Mesenchymal stem cell (in vitro differentiated cells and primary cell): ENCODE measurements at regions not wholly inside any gene's neighbourhood (a gene's known extent, or its start where the extent isn't known, plus 50 kb on each side); places are given as distances from the start of the nearest gene placed in this dataset.

Experiments used
- DNase-seq: peaks from one replicate; pipeline ENCODE4 v3.0.0-alpha.2; 2013
- H2AFZ ChIP-seq: one replicate; pipeline ENCODE4 v1.6.1; 2013; ENCODE audit warnings: low read depth, mild to moderate bottlenecking, control low read depth, inconsistent platforms, low read length, moderate library complexity
- H2AK5ac ChIP-seq: 2 replicates; pipeline ENCODE4 v1.6.1; 2013; ENCODE audit warnings: low read length, moderate library complexity, mild to moderate bottlenecking, inconsistent platforms; ENCODE audit not compliant: severe bottlenecking
- H2BK120ac ChIP-seq: one replicate; pipeline ENCODE4 v1.6.1; 2013; ENCODE audit warnings: low read depth, mild to moderate bottlenecking, inconsistent platforms, low read length, moderate library complexity
- H2BK12ac ChIP-seq, 2 experiments: one replicate each; pipeline ENCODE4 v1.6.1; 2013; ENCODE audit warnings: inconsistent platforms in 2 of 2, low read length in 2 of 2, mild to moderate bottlenecking in 2 of 2, moderate library complexity in 2 of 2, control low read depth in 1 of 2
- H2BK15ac ChIP-seq: one replicate; pipeline ENCODE4 v1.6.1; 2013; ENCODE audit warnings: mild to moderate bottlenecking, low read depth, inconsistent platforms; ENCODE audit not compliant: poor library complexity, severe bottlenecking
- H2BK5ac ChIP-seq: 2 replicates; pipeline ENCODE4 v1.6.1; 2013; ENCODE audit warnings: low read depth, mild to moderate bottlenecking, low read length, control low read depth, inconsistent platforms; ENCODE audit not compliant: poor library complexity, severe bottlenecking
- H3K14ac ChIP-seq, 2 experiments: one replicate each; pipeline ENCODE4 v1.6.1; 2013; ENCODE audit warnings: inconsistent platforms in 2 of 2, low read length in 2 of 2, control low read depth in 1 of 2, mild to moderate bottlenecking in 1 of 2, moderate library complexity in 1 of 2
- H3K18ac ChIP-seq, 2 experiments: one replicate each; pipeline ENCODE4 v1.6.1; 2013; ENCODE audit warnings: inconsistent platforms in 2 of 2, low read length in 2 of 2, control low read depth in 1 of 2, low read depth in 1 of 2, mild to moderate bottlenecking in 1 of 2
- H3K23ac ChIP-seq, 2 experiments: one replicate each; pipeline ENCODE4 v1.6.1; 2013; ENCODE audit warnings: inconsistent platforms in 2 of 2, low read length in 2 of 2, mild to moderate bottlenecking in 2 of 2, moderate library complexity in 2 of 2, control low read depth in 1 of 2
- H3K27ac ChIP-seq: 2 replicates; pipeline ENCODE4 v1.5.1; 2013; ENCODE audit warnings: mild to moderate bottlenecking, moderate library complexity, low read length, control low read depth, inconsistent platforms; ENCODE audit not compliant: poor library complexity, severe bottlenecking
- H3K27me3 ChIP-seq, 2 experiments: 2 replicates each; pipeline versions ENCODE4 v1.6.1 to v1.7.0; 2013; ENCODE audit warnings: low read length in 2 of 2, mild to moderate bottlenecking in 2 of 2, moderate library complexity in 2 of 2, control low read depth in 1 of 2, inconsistent platforms in 1 of 2; ENCODE audit not compliant: control insufficient read depth in 1 of 2, insufficient read depth in 1 of 2
- H3K36me3 ChIP-seq, 2 experiments: 2 replicates each; pipeline versions ENCODE4 v1.6.1 to v1.7.0; 2013; ENCODE audit warnings: low read length in 2 of 2, control low read depth in 1 of 2, inconsistent platforms in 1 of 2, low read depth in 1 of 2, mild to moderate bottlenecking in 1 of 2; ENCODE audit not compliant: insufficient read depth in 2 of 2, control insufficient read depth in 1 of 2
- H3K4ac ChIP-seq, 2 experiments: one replicate each; pipeline ENCODE4 v1.6.1; 2013; ENCODE audit warnings: inconsistent platforms in 2 of 2, low read length in 2 of 2, mild to moderate bottlenecking in 2 of 2, moderate library complexity in 2 of 2, control low read depth in 1 of 2, low read depth in 1 of 2
- H3K4me1 ChIP-seq: 2 replicates; pipeline ENCODE4 v1.6.1; 2013; ENCODE audit warnings: low read depth, low read length, control low read depth; ENCODE audit not compliant: control insufficient read depth, insufficient read depth
- H3K4me2 ChIP-seq: 2 replicates; pipeline ENCODE4 v1.6.1; 2013; ENCODE audit warnings: low read length, mild to moderate bottlenecking, inconsistent platforms; ENCODE audit not compliant: poor library complexity, severe bottlenecking
- H3K4me3 ChIP-seq, 2 experiments: 2 replicates each; pipeline versions ENCODE4 v1.5.1 to v1.7.0; 2013; ENCODE audit warnings: low read length in 2 of 2, mild to moderate bottlenecking in 2 of 2, control low read depth in 1 of 2, low read depth in 1 of 2; ENCODE audit not compliant: insufficient read depth in 1 of 2
- H3K79me1 ChIP-seq: replicated peaks from 2 replicates; pipeline ENCODE4 v1.6.1; 2013; ENCODE audit warnings: mild to moderate bottlenecking, control low read depth, low read length, inconsistent platforms; ENCODE audit not compliant: poor library complexity, severe bottlenecking
- H3K9ac ChIP-seq: 2 replicates; pipeline ENCODE4 v1.7.0; 2013; ENCODE audit warnings: mild to moderate bottlenecking, low read length, moderate library complexity
- H3K9me3 ChIP-seq: 2 replicates; pipeline ENCODE4 v1.7.0; 2013; ENCODE audit warnings: mild to moderate bottlenecking, low read length; ENCODE audit not compliant: control insufficient read depth
- H4K8ac ChIP-seq: one replicate; pipeline ENCODE4 v1.6.1; 2013; ENCODE audit warnings: inconsistent platforms, mild to moderate bottlenecking, low read length, moderate library complexity
- H4K91ac ChIP-seq: one replicate; pipeline ENCODE4 v1.6.1; 2013; ENCODE audit warnings: mild to moderate bottlenecking, low read length, inconsistent platforms
- WGBS: methylation state at CpG from one replicate; pipeline ENCODE4 v1.1.7; 2013; ENCODE audit warnings: mixed read lengths; 5-methylcytosine and 5-hydroxymethylcytosine counted together

DNA sequence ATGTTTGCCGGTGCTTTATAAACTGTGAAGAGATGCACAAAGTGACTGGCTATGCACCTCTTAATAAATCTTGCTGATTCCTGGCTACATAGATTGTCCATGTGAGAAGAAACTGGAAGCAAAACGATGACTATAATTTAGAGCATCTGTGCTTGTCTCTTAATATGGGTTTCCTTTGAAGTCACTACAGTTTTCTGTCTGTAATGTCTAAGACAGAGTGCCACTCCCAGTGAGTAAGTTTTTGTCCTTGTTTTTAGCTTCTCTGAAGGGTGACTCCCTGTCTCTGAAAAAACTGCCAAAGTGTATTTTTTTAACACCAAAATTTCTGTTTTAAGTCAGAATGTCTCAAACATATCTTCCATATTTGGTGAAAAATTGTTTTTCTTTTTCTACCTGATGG, 175.1 kb downstream of the FASLG start:
- Histone ChIP-seq H2AFZ (no peak overlapping the region), H3K18ac (peak overlapping the region in 1 of 2 experiments; percentile 43), H3K23ac (no peak overlapping the region), H2BK12ac (no peak overlapping the region), H3K36me3 (no peaks in the 10 kb centered on the region), H3K9ac (no peak overlapping the region), H2BK120ac (no peak overlapping the region), H2BK5ac (no peak overlapping the region), H3K4me3 (no peak overlapping the region), H3K9me3 (no peaks in the 10 kb centered on the region), H4K8ac (no peak overlapping the region), H2AK5ac (no peak overlapping the region), H2BK15ac (no peak overlapping the region), H3K4me1 (no peaks in the 10 kb centered on the region), H3K27ac (no peak overlapping the region), H3K4ac (no peak overlapping the region), H3K4me2 (no peak overlapping the region), H3K27me3 (no peaks in the 10 kb centered on the region), H3K79me1 (no peaks in the 10 kb centered on the region), H3K14ac (no peak overlapping the region), H4K91ac (no peak overlapping the region)
- no peak for DNase-seq
- 90% methylated on average over 2 of the region's 2 CpGs for WGBS

DNA sequence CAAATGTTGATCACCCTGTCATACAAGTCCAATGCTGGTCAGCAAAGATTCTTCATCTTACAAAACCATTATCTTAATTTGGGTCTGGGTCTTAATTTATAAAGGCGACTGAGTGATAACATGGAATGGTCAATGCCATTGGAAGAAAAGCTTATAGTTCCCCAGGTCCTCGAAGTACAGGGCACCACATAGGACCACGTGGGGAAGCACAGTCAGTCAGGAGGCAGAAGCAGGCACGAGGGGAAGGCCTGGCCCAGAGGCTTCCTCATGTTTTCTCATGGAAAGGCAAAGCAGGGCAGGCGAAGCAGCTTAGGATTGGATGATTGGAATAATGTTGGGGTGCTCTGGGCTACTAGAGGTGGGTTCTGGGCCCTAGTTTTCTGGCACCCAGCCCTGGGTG, 175.7 kb downstream of the FASLG start:
- 87% methylated on average over 5 of the region's 5 CpGs for WGBS
- peak overlapping the region in 1 of 2 experiments; percentile 13 for H3K4ac ChIP-seq
- no peak for DNase-seq

DNA sequence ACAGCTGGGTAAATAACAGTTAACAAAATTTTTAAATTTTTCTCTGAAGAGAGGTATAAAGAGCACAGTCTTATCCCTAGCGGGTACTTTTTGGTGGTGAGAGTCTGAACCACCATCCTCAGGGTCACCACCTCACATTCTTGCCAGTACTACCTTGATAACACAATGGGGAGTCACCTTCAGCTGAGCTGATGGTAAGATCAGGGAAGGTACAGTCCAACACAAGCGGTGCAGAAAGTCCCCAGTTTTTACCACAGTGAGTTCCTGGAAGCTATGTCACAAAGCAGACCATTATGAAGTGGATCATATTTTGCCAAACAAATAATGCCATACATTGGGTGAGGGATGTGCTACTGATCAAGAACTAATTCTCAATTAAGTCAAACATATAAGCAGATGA, 176.9 kb downstream of the FASLG start:
- no peak overlapping the region for H2AFZ ChIP-seq
- no peaks in the 10 kb centered on the region for H3K79me1 ChIP-seq
- H3K36me3 ChIP-seq, result no peaks in the 10 kb centered on the region
- no peak overlapping the region for H3K18ac ChIP-seq
- H3K4ac ChIP-seq, result no peak overlapping the region
- no peak overlapping the region for H2BK15ac ChIP-seq
- 100% methylated on average over 2 of the region's 2 CpGs for WGBS
- no peak overlapping the region for H3K9ac ChIP-seq
- no peak overlapping the region for H3K27ac ChIP-seq
- no peak overlapping the region for H3K14ac ChIP-seq
- H2AK5ac ChIP-seq, result no peak overlapping the region
- H3K4me2 ChIP-seq, result no peak overlapping the region
- no peak overlapping the region for H2BK120ac ChIP-seq
- H4K8ac ChIP-seq, result peak overlapping the region; percentile 60
- peak overlapping the region in 1 of 2 experiments; percentile 83 for H2BK12ac ChIP-seq
- no peak overlapping the region for H2BK5ac ChIP-seq
- H3K4me1 ChIP-seq, result no peaks in the 10 kb centered on the region
- no peaks in the 10 kb centered on the region for H3K9me3 ChIP-seq
- H4K91ac ChIP-seq, result no peak overlapping the region
- no peak overlapping the region for H3K4me3 ChIP-seq
- H3K27me3 ChIP-seq, result no peaks in the 10 kb centered on the region
- DNase-seq, result no peak
- H3K23ac ChIP-seq, result no peak overlapping the region

More for the DNA sequence above, 175.7 kb downstream of the FASLG start:
- Histone ChIP-seq H3K9ac (no peak overlapping the region), H3K14ac (no peak overlapping the region), H2BK5ac (no peak overlapping the region), H3K4me2 (no peak overlapping the region), H3K27me3 (no peaks in the 10 kb centered on the region), H4K8ac (no peak overlapping the region), H3K79me1 (no peaks in the 10 kb centered on the region), H4K91ac (peak overlapping the region; percentile 4), H3K18ac (peak overlapping the region; percentile 4 to 37), H2BK15ac (peak overlapping the region; percentile 89), H2AK5ac (no peak overlapping the region), H3K4me1 (no peaks in the 10 kb centered on the region), H3K4me3 (no peak overlapping the region), H2AFZ (no peak overlapping the region), H3K27ac (no peak overlapping the region), H2BK120ac (no peak overlapping the region), H2BK12ac (peak overlapping the region; percentile 27 to 80), H3K9me3 (no peaks in the 10 kb centered on the region), H3K36me3 (no peaks in the 10 kb centered on the region), H3K23ac (no peak overlapping the region)

DNA sequence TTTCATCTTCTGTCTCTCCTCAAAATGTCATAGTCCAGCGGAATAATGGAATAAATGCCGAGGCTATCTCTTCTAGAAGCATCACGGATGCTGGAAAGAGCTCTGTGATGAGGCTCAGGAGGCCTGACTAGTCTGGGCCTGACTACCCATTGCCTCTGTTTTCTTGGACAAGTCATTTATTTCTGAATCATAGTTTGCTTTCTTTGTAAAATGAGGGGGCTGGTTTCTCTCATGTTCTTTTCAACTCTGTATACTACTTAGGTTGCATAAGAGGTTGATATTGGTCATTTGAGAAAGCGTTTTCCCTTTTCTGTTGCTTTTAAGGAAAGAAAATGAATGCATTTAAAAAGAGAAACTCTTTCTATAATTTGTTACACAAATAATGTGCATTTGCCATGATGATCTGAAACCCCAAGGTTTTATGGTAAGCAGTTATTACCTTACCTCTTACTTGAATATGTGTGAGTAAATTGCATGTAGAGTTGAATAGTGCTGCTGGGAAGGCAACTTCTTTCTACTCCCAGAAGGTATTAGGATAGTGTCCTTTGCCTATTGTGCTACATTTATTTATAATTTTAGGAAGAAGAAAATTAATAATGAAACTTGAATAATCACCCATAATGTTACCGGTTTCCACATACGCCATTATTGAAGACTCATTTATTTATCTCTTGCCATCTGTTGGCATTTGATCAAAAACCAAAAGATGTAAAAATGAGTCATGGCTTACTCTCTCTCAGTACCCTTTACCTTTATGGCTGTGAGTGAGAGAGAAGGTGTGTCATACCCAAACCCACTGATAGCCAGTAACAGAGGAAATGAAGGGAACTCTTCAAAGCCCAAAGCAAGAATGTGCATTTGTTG, 179.1 kb downstream of the FASLG start:
- Histone ChIP-seq H3K23ac (no peak overlapping the region), H2AFZ (no peak overlapping the region), H3K27me3 (no peaks in the 10 kb centered on the region), H3K27ac (no peak overlapping the region), H2BK15ac (no peak overlapping the region), H3K18ac (no peak overlapping the region), H2BK5ac (no peak overlapping the region), H4K8ac (no peak overlapping the region), H3K4me1 (no peaks in the 10 kb centered on the region), H2BK120ac (no peak overlapping the region), H2AK5ac (no peak overlapping the region), H3K9me3 (no peaks in the 10 kb centered on the region), H3K4me3 (no peak overlapping the region), H4K91ac (no peak overlapping the region), H2BK12ac (no peak overlapping the region), H3K4me2 (no peak overlapping the region), H3K9ac (no peak overlapping the region), H3K79me1 (no peaks in the 10 kb centered on the region), H3K4ac (no peak overlapping the region), H3K14ac (no peak overlapping the region), H3K36me3 (no peaks in the 10 kb centered on the region)
- DNase-seq, result no peak
- 85% methylated on average over 5 of the region's 6 CpGs for WGBS
